CD14-positive monocyte (primary cell): ENCODE measurements at regions not wholly inside any gene's neighbourhood (a gene's known extent, or its start where the extent isn't known, plus 50 kb on each side); places are given as distances from the start of the nearest gene placed in this dataset.

Experiments
- DNase-seq, 3 donors: peaks; one replicate each; pipeline ENCODE4 v3.0.0-alpha.2; 2011 to 2022
- H2AFZ ChIP-seq: 2 replicates; pipeline ENCODE4 v1.6.0; 2012; ENCODE audit warnings: mild to moderate bottlenecking, low read depth, low read length, inconsistent platforms; ENCODE audit not compliant: insufficient read depth, poor library complexity, severe bottlenecking
- H3K27ac ChIP-seq, 2 donors: 1 replicate in 1 of 2; 2 replicates in 1 of 2; pipeline ENCODE4 v1.5.1; 2012 to 2013; ENCODE audit warnings: low read length in 2 of 2, control low read depth in 1 of 2, inconsistent platforms in 1 of 2, low read depth in 1 of 2, mild to moderate bottlenecking in 1 of 2
- H3K27me3 ChIP-seq, 2 donors: one replicate each; pipeline versions ENCODE4 v1.6.0 to v1.6.1; 2011 to 2013; ENCODE audit warnings: low read length in 2 of 2; ENCODE audit not compliant: control insufficient read depth in 2 of 2, insufficient read depth in 2 of 2
- H3K36me3 ChIP-seq, 2 donors: replicated peaks in 1 of 2; 1 replicate in 1 of 2; 2 replicates in 1 of 2; pipeline versions ENCODE4 v1.5.1 to v1.6.1; 2012 to 2013; ENCODE audit warnings: low read length in 2 of 2, control low read depth in 1 of 2, inconsistent platforms in 1 of 2, mild to moderate bottlenecking in 1 of 2; ENCODE audit not compliant: insufficient read depth in 2 of 2, control insufficient read depth in 1 of 2
- H3K4me1 ChIP-seq, 2 donors: 1 replicate in 1 of 2; 2 replicates in 1 of 2; pipeline versions ENCODE4 v1.5.1 to v1.6.1; 2012 to 2013; ENCODE audit warnings: low read length in 2 of 2, control low read depth in 1 of 2, inconsistent platforms in 1 of 2, mild to moderate bottlenecking in 1 of 2, moderate library complexity in 1 of 2; ENCODE audit not compliant: insufficient read depth in 2 of 2, control insufficient read depth in 1 of 2
- H3K4me2 ChIP-seq: replicated peaks from 2 replicates; pipeline ENCODE3; 2012; ENCODE audit warnings: low read length, moderate library complexity, mild to moderate bottlenecking; ENCODE audit not compliant: poor library complexity, severe bottlenecking; ENCODE audit errors: extremely low read depth
- H3K4me3 ChIP-seq, 3 experiments: fragments of 200-600 bp in 1 of 3; sonication (generic) in 1 of 3; replicated peaks in 1 of 3; 1 replicate in 2 of 3; 2 replicates in 1 of 3; pipeline ENCODE4 v1.5.1; 2011 to 2013; ENCODE audit warnings: low read length in 3 of 3, mild to moderate bottlenecking in 3 of 3, control low read depth in 2 of 3, low read depth in 2 of 3, inconsistent platforms in 1 of 3, moderate library complexity in 1 of 3
- H3K79me2 ChIP-seq: 2 replicates; pipeline ENCODE4 v1.6.0; 2012; ENCODE audit warnings: mild to moderate bottlenecking, control low read depth, inconsistent platforms, low read length, moderate library complexity; ENCODE audit not compliant: insufficient read depth
- H3K9ac ChIP-seq: 2 replicates; pipeline ENCODE4 v1.6.0; 2017; ENCODE audit warnings: low read length, mild to moderate bottlenecking; ENCODE audit not compliant: insufficient read depth, poor library complexity, severe bottlenecking
- H3K9me3 ChIP-seq, 2 donors: replicated peaks in 1 of 2; 1 replicate in 1 of 2; 2 replicates in 1 of 2; pipeline versions ENCODE4 v1.5.1 to v1.6.1; 2012 to 2013; ENCODE audit warnings: low read length in 2 of 2, control low read depth in 1 of 2; ENCODE audit not compliant: control insufficient read depth in 1 of 2, insufficient read depth in 1 of 2
- H4K20me1 ChIP-seq: 2 replicates; pipeline ENCODE4 v1.6.0; 2012; ENCODE audit warnings: mild to moderate bottlenecking, low read length, control low read depth, moderate library complexity; ENCODE audit not compliant: insufficient read depth
- H3K27ac Mint-ChIP-seq, 7 donors: one replicate each; pipeline ENCODE4 v1.8.0; 2020; ENCODE audit warnings: mild to moderate bottlenecking in 7 of 7, mixed read lengths in 7 of 7, moderate library complexity in 6 of 7, inconsistent platforms in 2 of 7
- H3K27me3 Mint-ChIP-seq, 3 donors: one replicate each; pipeline ENCODE4 v1.8.0; 2021 to 2022; ENCODE audit warnings: low read depth in 3 of 3, mild to moderate bottlenecking in 3 of 3, mixed read lengths in 3 of 3, moderate library complexity in 3 of 3, inconsistent platforms in 1 of 3
- H3K36me3 Mint-ChIP-seq, 2 donors: one replicate each; pipeline ENCODE4 v1.8.0; 2020; ENCODE audit warnings: mixed read lengths in 2 of 2, inconsistent platforms in 1 of 2, mild to moderate bottlenecking in 1 of 2
- H3K4me1 Mint-ChIP-seq: one replicate; pipeline ENCODE4 v1.8.0; 2020; ENCODE audit warnings: mild to moderate bottlenecking, mixed read lengths
- H3K4me3 Mint-ChIP-seq, 2 donors: one replicate each; pipeline ENCODE4 v1.8.0; 2020; ENCODE audit warnings: mild to moderate bottlenecking in 2 of 2, mixed read lengths in 2 of 2, moderate library complexity in 1 of 2
- H3K9me3 Mint-ChIP-seq, 7 donors: one replicate each; pipeline ENCODE4 v1.8.0; 2020 to 2022; ENCODE audit warnings: mixed read lengths in 7 of 7, mild to moderate bottlenecking in 6 of 7, moderate library complexity in 6 of 7, inconsistent platforms in 2 of 7
- CTCF ChIP-seq: fragments of 200-600 bp; IDR thresholded peaks from one replicate; pipeline ENCODE4 v1.8.0; 2022; ENCODE audit warnings: antibody characterized with exemption, mild to moderate bottlenecking
- WGBS: methylation state at CpG from one replicate; pipeline ENCODE4 v1.1.5; 2013; ENCODE audit warnings: missing lambda C conversion rate; ENCODE audit not compliant: insufficient coverage; 5-methylcytosine and 5-hydroxymethylcytosine counted together
- intact Hi-C, 2 donors: fragments of 100-400 bp; cut with micrococcal nuclease; formaldehyde crosslinking; loops; one replicate each; pipeline versions ENCODE4 v1.15.0 to v1.15.1; 2023

- peaks cover 34 to 61% of the 10 kb centered on the region in 2 donors for H3K27me3 ChIP-seq
- intact Hi-C loops = loop anchor here (2.0 to 10.0 kb wide), 5 partner anchors 51 to 854 kb away; partner anchors contain the start of gene ZBED5 (in 1 of the 2)
- no peak overlapping the region for H3K9ac ChIP-seq
- Mint-ChIP-seq H3K4me1 (peaks cover 18% of the 10 kb centered on the region), H3K9me3 (peaks cover 0 to 6% (median 2%) of the 10 kb centered on the region in 7 donors), H3K27me3 (peaks cover 55 to 71% (median 62%) of the 10 kb centered on the region in 3 donors), H3K4me3 (peak overlapping the region in 1 of 2 donors; percentile 75), H3K36me3 (peaks cover 0 to 7% of the 10 kb centered on the region in 2 donors), H3K27ac (no peak overlapping the region)
- no peaks in the 10 kb centered on the region for H3K79me2 ChIP-seq
- H3K4me1 ChIP-seq = peaks cover 15 to 29% of the 10 kb centered on the region in 2 donors
- no peak overlapping the region for H3K4me2 ChIP-seq
- TF ChIP-seq CTCF = no peak
- DNase-seq = no peak
- H3K9me3 ChIP-seq = no peaks in the 10 kb centered on the region
- H3K4me3 ChIP-seq = no peak overlapping the region
- WGBS = 96% methylated on average over 5 of the region's 5 CpGs
- H2AFZ ChIP-seq = no peak overlapping the region
- H4K20me1 ChIP-seq = no peaks in the 10 kb centered on the region
- no peak overlapping the region for H3K27ac ChIP-seq
- no peaks in the 10 kb centered on the region for H3K36me3 ChIP-seq
Measured at GRCh38 chr11:10932976-10933375, 75.1 kb upstream of the ZBED5 start.

DNA sequence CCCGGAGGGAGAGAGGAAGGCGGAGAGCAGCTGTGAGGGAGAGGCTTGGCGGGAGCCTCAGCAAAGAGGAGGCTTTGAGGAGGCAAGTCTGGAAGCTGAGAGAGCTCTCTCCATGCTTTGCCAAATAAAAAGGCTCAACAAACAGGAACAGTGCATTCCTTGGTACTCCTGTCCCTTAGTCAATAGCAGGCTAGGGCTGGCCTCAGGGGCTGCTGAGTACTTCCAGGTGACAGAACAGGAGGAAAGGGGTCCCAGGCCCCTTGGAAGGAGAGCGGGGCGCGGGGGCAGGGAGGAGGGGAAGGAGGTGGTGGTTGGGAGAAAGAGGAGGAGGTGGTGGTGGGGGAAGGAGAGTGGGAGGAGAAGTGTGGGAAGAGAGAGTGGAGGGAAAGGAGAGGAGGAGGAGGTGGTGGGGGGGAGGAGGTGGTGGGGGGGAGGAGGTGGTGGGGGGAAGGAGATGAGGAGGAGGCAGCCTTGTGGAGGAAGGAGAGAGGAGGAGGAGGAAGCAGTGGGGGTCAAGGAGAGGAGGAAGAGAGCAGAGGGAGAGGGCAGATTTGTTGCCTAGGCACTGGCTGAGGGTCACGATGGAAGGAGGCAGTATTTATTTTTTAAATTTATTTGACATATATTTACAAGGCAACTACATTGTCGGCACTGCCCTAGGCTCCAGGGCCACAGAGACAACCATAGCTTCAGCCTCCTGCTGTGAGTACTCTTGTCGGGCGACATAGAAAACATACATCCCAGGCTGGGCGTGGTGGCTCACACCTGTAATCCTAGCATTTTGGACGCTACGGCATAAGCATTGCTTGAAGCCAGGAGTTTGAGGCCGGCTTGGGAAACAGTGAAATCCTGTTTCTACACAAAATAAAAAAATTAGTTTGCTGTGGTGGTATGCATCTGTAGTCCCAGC lies 74.2 kb upstream of the ZBED5 start:
- Histone ChIP-seq H3K27me3 (peaks cover 37 to 69% of the 10 kb centered on the region in 2 donors), H3K4me3 (peak overlapping the region; percentile 40 to 78 (median 62)), H3K27ac (peak overlapping the region in 1 of 2 donors; percentile 24), H3K79me2 (no peaks in the 10 kb centered on the region), H3K4me1 (peaks cover 15 to 29% of the 10 kb centered on the region in 2 donors), H3K4me2 (peak overlapping the region; percentile 87), H4K20me1 (no peaks in the 10 kb centered on the region), H2AFZ (peak overlapping the region; percentile 95), H3K9me3 (no peaks in the 10 kb centered on the region), H3K36me3 (no peaks in the 10 kb centered on the region), H3K9ac (peak overlapping the region; percentile 73)
- intact Hi-C loops = loop anchor here (2.0 to 10.0 kb wide), 6 partner anchors 17 to 855 kb away; partner anchors contain the start of gene ZBED5 (in 1 of the 2)
- peaks cover 0 to 6% (median 2%) of the 10 kb centered on the region in 7 donors for H3K9me3 Mint-ChIP-seq
- WGBS = 41% methylated on average over 5 of the region's 14 CpGs
- peaks cover 16% of the 10 kb centered on the region for H3K4me1 Mint-ChIP-seq
- DNase-seq = no peak
- H3K4me3 Mint-ChIP-seq = peak overlapping the region; percentile 90 to 96
- H3K36me3 Mint-ChIP-seq = peaks cover 0 to 7% of the 10 kb centered on the region in 2 donors
- H3K27ac Mint-ChIP-seq = peak overlapping the region in 5 of 7 donors; percentile 67 to 91 (median 80)
- TF ChIP-seq CTCF = no peak
- peaks cover 55 to 76% (median 61%) of the 10 kb centered on the region in 3 donors for H3K27me3 Mint-ChIP-seq
